Activated CD8-positive, alpha-beta memory T cell treated with anti-CD3 and anti-CD28 coated beads for 36 hours (primary cell): ENCODE measurements at regions not wholly inside any gene's neighbourhood (a gene's known extent, or its start where the extent isn't known, plus 50 kb on each side); places are given as distances from the start of the nearest gene placed in this dataset.

Source experiments
- CTCF ChIA-PET: fragments of 350-600 bp; sonication (Branson Sonifier 250); formaldehyde crosslinking; loops from one replicate; lab custom pipeline; 2021; ENCODE audit warnings: antibody characterized with exemption; lab: Charles Lee
- POLR2A ChIA-PET: fragments of 350-600 bp; sonication (Branson Sonifier 250); formaldehyde crosslinking; loops from one replicate; lab custom pipeline; 2021; ENCODE audit warnings: antibody characterized with exemption; lab: Charles Lee

DNA sequence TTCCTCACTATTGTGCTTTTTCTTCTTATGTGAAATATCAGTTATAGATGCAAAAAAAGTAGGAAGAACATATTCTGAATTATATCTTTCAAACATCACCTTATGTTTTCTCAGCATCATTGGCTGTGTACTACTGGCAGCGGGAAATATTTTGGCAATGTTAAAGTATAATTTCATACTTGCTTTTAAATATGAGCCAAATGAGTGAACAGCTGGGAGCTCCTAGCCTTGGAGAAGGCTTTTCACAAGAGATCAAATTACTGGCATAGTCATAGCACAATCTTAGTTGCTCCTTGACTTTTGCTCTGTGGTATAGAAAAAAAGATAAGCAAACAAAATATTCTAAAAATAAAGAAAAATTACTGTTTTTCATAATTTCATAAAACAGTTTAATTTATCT, 1575.8 kb upstream of the PABPC4L start:
- CTCF ChIA-PET, result no interaction called here
- POLR2A ChIA-PET, result no interaction called here

DNA sequence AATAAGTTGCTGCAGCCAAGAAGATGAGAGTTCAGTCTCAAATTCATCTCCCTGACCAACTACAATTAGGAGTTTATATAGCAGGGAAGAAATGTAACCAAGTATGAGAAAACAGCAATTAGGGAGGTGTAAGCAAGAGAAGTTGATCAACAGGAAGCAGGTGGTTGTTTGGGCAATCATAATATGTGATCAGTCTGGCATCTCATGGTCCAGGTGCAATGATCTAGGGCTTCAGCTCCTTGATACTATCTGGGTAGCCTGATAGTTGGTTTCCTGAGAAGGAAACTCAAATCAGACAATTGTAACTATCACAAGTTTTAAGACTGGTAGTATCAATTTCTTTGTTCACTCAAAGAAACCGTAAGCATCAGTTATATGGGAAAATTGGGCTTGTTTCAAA, 1574.3 kb upstream of the PABPC4L start:
- POLR2A ChIA-PET, result no interaction called here

DNA sequence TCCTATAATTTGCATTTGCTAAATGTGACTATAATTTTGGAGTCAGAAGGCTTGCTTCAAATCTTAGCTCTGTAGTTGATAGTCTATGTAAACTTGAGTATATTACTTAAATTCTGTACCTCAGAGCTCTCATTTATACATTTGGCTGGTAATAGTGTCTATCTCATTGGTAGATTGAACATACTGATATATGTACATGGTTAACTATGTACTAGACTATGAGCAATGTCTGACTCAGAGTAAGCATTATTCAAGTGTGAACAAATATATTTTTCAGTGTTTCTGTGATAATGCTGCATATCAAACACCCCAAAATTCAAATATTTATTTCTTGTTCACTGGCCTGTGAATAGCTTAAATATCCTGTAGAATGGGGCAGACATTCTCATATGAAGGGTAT, 1568.9 kb upstream of the PABPC4L start:
- ChIA-PET POLR2A (no interaction called here), CTCF (no interaction called here)

More for the DNA sequence above, 1574.3 kb upstream of the PABPC4L start:
- CTCF ChIA-PET, result no interaction called here

DNA sequence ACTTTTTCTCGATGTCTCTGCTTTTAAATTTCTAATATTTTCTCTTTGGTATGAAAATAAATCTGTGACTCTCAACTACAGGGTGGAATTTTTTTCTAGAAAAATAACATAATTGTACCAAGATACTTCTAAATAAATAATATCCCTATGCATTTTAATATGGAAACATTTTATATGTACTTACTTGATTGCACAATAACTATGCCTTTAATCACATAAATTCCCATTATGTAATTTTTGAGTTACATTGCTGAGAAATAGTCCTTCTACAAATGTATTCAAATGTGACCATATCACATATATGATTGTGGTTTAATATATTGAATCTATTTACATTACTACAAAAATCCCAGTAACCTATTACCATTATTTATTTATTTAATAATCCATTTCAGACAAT, 1543.3 kb upstream of the PABPC4L start:
- ChIA-PET CTCF (no interaction called here), POLR2A (no interaction called here)

- POLR2A ChIA-PET, result no interaction called here
- CTCF ChIA-PET, result no interaction called here
Observed at GRCh38 chr4:135741583-135741982, 1540.0 kb upstream of the PABPC4L start.

DNA sequence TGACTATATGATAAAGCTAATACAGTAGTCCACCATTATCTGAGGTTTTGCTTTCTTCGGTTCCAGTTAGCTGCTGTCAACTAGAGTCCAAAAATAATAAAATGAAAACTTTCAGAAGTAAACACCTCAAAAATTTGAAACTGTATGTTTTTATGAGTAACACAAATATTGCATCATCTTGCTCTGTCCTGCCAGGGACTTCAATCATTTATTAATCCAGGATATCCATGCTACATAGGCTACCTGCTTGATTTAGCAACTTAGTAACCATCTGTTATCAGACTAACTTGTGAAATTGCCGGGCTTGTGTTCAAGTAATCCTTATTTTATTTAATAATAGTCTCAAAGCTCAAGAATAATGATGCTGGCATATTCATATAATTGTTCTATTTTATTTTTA, 1537.8 kb upstream of the PABPC4L start:
- CTCF ChIA-PET, result no interaction called here
- POLR2A ChIA-PET, result no interaction called here

GRCh38 chr4:135735512-135735911, 1533.9 kb upstream of the PABPC4L start:
- POLR2A ChIA-PET, result no interaction called here
- CTCF ChIA-PET, result no interaction called here

DNA sequence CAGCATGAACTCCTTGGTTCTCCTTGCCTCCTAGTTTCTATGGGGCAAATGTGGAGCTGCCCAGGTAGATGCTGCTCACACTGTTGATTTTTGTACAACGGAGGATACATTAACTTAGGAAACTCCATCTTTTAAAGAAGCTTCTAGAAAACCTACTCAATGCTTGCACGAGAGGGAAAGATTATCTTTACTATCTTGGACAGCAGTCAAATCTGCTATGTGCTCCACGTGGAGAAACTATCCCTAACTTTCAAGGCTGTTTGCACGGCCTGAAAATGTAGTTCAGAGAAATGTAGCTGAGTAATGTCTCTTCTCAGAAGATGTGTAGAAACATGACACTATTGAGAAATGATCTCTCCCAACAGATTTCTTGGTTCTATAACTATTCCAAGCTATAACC, 1530.9 kb upstream of the PABPC4L start:
- ChIA-PET CTCF (no interaction called here), POLR2A (no interaction called here)

GRCh38 chr4:135731682-135732081, 1530.1 kb upstream of the PABPC4L start:
- ChIA-PET CTCF (no interaction called here), POLR2A (no interaction called here)

DNA sequence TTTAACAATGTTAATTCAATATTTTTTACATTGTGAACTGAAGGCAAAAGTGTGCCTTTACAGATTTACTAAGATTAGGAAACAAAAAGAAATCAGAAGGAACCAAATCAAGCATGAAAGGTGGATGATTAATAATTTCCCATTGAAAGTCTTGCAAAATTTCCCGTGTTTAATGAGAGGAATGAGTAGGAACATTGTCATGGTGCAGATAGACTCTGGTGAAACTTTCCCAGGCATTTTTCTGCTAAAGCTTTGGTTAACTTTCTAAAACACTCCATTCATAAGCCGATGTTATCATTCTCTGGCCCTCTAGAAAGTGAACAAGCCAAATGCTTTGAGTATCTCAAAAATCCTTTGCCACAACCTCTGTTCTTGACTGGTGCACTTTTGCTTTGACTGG, 1522.8 kb upstream of the PABPC4L start:
- POLR2A ChIA-PET, result no interaction called here
- CTCF ChIA-PET, result no interaction called here

- ChIA-PET POLR2A (no interaction called here), CTCF (no interaction called here)
Observed at GRCh38 chr4:135718019-135718418, 1516.4 kb upstream of the PABPC4L start.

DNA sequence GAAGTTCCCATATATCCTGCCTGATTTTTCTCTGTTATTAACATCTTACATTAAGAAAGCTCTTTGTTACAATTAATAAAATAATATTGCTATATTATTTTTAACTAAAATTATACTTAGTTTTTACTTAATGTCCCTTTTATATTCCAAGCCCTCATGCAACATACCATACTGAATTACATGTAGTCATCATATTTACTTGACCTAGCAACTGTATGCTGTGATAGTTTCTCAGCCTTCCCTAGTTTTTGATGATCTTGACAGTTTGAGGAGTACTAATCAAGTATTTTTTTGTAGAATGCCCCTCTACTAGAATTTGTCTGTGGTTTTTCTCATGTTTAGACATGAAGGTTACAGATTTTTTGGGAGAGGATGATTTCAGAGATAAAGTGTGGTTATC, 1503.8 kb upstream of the PABPC4L start:
- ChIA-PET CTCF (no interaction called here), POLR2A (no interaction called here)

DNA sequence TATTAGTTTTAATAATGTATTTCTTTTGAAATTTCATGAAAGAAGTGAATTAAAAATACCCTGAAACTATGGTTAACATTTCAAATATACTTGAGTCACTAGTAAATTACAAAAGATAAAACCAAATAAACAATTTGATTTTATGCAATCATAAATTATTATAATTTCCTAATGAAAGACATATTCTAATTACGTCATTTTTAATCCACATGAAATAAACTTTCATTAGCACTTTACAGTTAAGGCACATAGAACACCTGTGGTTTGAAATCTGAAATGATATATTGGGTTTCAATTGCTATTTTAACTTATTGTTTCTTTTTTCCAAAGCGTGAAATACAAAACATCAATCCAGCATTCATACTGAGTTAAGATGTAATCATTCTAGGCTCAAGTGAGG, 1492.5 kb upstream of the PABPC4L start:
- ChIA-PET CTCF (no interaction called here), POLR2A (no interaction called here)

DNA sequence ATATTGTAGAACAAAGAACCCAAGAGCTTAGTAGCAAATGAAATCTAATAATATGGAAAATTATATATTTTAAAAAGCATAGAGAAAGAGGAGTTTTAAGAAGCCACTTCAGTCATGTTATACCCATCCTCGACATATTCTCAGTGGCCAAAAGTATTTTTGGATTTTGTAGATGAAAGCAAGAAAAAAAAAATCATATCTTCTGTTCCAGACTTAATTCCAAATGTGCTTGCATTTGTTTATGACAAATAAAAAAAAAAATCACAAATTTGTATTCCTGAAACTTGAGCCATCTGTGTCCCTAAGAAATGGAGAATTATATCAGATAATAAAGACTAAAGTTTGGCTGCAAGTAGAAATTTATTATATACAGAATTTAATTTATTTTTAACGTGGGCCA, 1482.4 kb upstream of the PABPC4L start:
- POLR2A ChIA-PET, result no interaction called here
- CTCF ChIA-PET, result interaction anchor here (0.7 to 0.8 kb wide), 2 partner anchors 24 to 728 kb away, joined by 3 read pairs; no protein-coding TSS in a partner anchor

DNA sequence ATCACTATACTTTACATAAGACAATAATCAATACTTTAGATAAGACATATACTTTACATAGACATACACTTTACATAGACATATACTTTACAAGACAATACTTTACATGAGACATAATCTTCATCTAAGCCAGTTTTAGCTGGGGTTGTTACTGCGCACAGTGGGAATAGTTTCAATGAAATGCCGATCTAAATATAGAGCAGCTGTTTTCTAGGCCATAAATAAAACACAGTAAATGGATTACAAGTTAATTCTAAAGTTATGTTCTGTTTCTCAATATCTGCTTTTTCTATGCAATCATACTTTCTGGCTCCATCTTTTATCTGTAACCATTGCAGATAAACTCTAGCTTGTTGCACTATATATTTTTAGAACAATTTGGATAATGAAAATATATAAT, 1470.6 kb upstream of the PABPC4L start:
- CTCF ChIA-PET, result no interaction called here
- POLR2A ChIA-PET, result no interaction called here

DNA sequence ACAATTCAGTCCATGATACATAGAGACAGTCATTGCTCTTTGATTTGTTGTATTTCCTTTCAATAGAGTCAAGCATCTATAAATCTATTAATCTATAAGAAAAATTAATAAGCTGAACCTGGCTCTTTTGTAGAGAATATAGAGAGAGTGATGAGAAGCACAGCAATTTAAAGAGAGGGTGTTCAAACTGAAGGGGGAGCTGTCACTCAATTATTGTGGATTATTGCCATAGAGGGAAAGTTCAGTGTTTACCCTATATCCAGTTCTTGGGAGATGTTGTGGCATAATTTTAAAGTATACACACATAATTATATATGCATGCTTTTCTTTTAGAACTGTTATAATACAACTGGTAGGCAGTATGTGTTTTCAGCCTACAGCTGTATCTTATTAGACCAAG, 1469.0 kb upstream of the PABPC4L start:
- ChIA-PET CTCF (no interaction called here), POLR2A (no interaction called here)
